Spleen (tissue), 7 donors: ENCODE measurements at regions not wholly inside any gene's neighbourhood (a gene's known extent, or its start where the extent isn't known, plus 50 kb on each side); places are given as distances from the start of the nearest gene placed in this dataset.

Experiments
- CTCF ChIP-seq, 11 experiments: fragments of 200-600 bp in 7 of 11; fragments of 450-650 bp in 4 of 11; sonication (generic) in 4 of 11; IDR thresholded peaks in 8 of 11; conservative IDR thresholded peaks in 3 of 11; 1 replicate in 7 of 11; 2 replicates in 4 of 11; pipeline versions ENCODE4 v1.4.0 to v1.8.0; 2016 to 2021; ENCODE audit warnings: antibody characterized with exemption in 11 of 11, inconsistent platforms in 4 of 11, mild to moderate bottlenecking in 1 of 11
- POLR2AphosphoS5 ChIP-seq, 3 donors: sonication (generic); formaldehyde crosslinking; IDR thresholded peaks; one replicate each; pipeline ENCODE4 v1.5.1; 2017; ENCODE audit warnings: antibody characterized with exemption in 3 of 3
- donor health status: DM: no; HTN: no; CAD: no; lungs with moderate emphysema.
- donor health status: DM: no; HTN: no; CAD: no.
- donor health status: DM: no; HTN: no; CAD: no.

GRCh38 chr21:28746166-28746565 is 246.5 kb downstream of the LTN1 start:
- TF ChIP-seq POLR2AphosphoS5 (IDR thresholded peaks at IDR 0.05), result no peak
- TF ChIP-seq CTCF (IDR thresholded peaks at IDR 0.05 in 8 of 11, conservative IDR thresholded peaks at IDR 0.05 in 3 of 11), result no peak
